ENCODE measurements at regions not wholly inside any gene's neighbourhood (a gene's known extent, or its start where the extent isn't known, plus 50 kb on each side); places are given as distances from the start of the nearest gene placed in this dataset.
"Not testable (repeated sequence)": the region's sequence is repeated elsewhere in the genome, so short reads cannot be mapped to it uniquely, and the experiment has no call there.

DNA sequence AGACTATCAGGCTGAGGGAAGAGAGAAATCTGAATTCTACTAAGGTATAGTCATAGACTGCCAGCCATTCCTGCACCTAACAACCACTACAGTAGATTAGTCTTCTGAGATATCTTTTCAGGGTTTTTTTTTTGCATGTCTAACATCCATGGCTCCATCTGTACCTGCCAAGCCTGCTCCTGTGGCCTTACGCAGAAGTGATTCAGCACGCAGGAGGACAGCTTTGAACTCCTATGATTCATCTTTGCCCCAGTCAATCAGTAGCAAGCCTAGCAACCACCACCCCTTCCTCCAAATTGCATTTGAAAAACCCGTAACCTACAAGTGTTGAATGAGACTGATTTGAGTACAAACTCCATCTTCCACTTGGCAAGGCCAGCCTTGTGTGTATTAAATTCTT lies 520.7 kb upstream of the HS3ST1 start:
- no peak overlapping the region for H3K4me3 ChIP-seq (ENCODE audit: low read depth, low read length)
- TF ChIP-seq, protein P1, sequence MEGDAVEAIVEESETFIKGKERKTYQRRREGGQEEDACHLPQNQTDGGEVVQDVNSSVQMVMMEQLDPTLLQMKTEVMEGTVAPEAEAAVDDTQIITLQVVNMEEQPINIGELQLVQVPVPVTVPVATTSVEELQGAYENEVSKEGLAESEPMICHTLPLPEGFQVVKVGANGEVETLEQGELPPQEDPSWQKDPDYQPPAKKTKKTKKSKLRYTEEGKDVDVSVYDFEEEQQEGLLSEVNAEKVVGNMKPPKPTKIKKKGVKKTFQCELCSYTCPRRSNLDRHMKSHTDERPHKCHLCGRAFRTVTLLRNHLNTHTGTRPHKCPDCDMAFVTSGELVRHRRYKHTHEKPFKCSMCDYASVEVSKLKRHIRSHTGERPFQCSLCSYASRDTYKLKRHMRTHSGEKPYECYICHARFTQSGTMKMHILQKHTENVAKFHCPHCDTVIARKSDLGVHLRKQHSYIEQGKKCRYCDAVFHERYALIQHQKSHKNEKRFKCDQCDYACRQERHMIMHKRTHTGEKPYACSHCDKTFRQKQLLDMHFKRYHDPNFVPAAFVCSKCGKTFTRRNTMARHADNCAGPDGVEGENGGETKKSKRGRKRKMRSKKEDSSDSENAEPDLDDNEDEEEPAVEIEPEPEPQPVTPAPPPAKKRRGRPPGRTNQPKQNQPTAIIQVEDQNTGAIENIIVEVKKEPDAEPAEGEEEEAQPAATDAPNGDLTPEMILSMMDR (IDR thresholded peaks at IDR 0.05; ENCODE audit: borderline replicate concordance, insufficient read depth, low read depth, low read length) = no peak

DNA sequence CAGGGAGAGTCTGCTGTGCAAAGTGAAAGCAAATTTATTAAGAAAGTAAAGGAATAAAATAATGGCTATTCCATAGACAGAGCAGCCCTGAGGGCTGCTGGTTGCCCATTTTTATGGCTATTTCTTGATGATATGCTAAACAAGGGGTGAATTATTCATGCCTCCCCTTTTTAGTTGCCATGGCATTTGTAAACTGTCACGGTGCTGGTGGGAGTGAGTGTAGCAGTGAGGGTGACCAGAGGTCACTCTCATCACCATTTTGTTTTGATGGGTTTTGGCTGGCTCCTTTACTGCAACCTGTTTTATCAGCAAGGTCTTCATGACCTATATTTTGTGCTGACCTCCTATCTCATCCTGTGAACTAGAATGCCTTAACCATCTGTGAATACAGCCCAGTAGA lies 518.9 kb upstream of the HS3ST1 start:
- H3K4me3 ChIP-seq (ENCODE audit: low read depth, low read length) = not testable (repeated sequence)

DNA sequence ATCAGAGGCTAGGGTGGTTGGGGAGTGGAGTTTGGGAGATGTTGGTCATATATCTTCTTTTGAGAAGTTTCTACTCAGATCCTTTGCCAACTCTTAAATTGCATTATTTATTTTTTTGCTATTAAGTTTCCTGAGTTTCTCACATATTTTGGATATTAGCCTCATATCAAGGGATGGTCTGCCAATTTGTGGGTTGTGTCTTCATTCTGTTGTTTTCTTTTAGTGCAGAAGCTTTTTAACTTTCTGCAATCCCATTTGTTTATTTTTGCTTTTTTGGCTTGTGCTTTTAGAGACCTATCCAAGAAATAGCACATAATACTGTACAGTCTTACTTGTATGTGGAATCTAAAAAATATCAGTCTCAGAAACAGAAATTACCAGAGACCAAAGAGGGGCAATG lies 509.2 kb upstream of the HS3ST1 start:
- no peak overlapping the region for H3K4me3 ChIP-seq (ENCODE audit: low read depth, low read length)
- TF ChIP-seq, protein P1 (IDR thresholded peaks at IDR 0.05; ENCODE audit: borderline replicate concordance, insufficient read depth, low read depth, low read length) = no peak

DNA sequence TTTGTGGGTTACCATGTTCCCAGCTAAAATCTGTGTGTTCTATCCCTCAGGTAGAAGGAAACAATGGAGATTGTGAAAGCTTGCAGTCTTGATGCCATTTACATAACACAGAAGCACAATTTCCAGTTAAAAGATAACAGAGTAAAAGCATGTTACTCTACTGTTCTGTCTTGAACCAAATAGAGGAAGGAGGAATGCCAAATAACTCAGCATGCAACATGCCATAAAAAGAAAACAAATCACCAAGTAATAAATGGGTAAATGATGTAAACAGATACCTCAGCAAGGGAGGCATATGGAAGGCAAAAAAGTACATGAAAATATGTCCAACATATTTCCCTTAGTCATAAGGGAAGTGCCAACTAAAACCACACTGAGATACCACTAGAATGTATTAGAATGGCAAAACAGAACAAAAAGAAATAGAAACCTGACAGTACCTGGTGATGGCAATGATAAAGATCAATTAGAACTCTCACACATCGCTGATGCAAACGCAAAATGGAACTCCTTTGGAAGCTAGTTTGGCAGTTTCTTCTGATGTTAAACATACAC lies 502.6 kb upstream of the HS3ST1 start:
- no peak overlapping the region for H3K4me3 ChIP-seq (ENCODE audit: low read depth, low read length)
- TF ChIP-seq, protein P1 (IDR thresholded peaks at IDR 0.05; ENCODE audit: borderline replicate concordance, insufficient read depth, low read depth, low read length) = no peak

DNA sequence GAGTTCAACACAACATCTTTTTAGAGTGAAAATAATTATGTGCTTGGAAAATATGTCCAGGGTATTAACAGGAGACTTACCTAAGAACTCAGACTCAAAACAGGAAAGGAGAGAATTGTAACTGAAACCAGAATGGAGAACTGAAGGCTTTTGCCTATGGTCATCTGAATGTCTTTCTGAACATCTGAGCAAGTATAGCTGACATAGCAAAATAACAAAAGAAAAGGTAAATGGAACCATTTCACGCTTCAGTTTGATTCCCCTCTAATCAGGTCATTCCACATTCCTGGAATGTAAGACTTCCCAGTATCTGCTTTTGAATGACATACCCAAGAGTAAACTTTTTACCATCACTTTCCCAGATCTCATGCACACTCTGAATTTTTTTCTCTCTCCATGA lies 500.4 kb upstream of the HS3ST1 start:
- TF ChIP-seq, protein P1 (IDR thresholded peaks at IDR 0.05; ENCODE audit: borderline replicate concordance, insufficient read depth, low read depth, low read length) = no peak
- H3K4me3 ChIP-seq (ENCODE audit: low read depth, low read length) = no peak overlapping the region

DNA sequence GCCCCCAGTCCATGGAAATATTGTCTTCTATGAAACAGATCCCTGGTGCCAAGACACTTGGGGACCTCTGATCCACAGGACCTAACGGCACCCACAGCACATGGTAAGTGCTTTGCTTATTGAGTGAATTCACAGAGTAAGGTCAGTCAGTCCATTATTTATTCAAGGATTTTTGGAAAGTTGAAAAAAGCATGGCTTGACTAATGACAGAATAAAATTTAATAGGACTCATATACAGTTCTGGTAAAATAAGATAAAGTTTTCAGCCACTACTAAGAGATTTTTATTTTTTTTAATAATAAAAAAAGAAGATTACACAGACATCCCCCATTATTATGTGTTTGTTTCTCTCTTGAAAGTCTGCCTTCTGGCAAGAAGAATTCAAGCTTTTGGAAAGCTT lies 490.6 kb upstream of the HS3ST1 start:
- no peak overlapping the region for H3K4me3 ChIP-seq (ENCODE audit: low read depth, low read length)
- TF ChIP-seq, protein P1 (IDR thresholded peaks at IDR 0.05; ENCODE audit: borderline replicate concordance, insufficient read depth, low read depth, low read length) = no peak

DNA sequence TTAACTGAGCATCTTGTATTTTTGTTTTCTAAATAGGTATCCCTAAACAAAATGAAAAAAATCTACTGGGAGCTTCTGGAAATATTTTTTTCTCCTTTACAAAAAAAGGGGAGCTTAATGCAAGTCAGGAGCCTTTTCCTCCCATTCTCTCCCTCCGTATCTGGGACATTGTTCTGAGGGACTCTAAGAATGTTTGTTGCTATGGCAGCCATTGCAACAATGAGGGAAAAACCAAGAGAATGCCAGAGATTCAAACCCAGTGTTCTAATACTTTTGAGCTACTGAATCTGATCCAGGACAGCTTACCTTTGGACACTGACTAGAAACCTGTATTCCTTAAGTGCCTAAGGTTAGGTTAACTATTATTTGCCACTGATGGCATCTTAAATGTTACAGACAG lies 485.7 kb upstream of the HS3ST1 start:
- H3K4me3 ChIP-seq (ENCODE audit: low read depth, low read length) = no peak overlapping the region
- TF ChIP-seq, protein P1 (IDR thresholded peaks at IDR 0.05; ENCODE audit: borderline replicate concordance, insufficient read depth, low read depth, low read length) = no peak

DNA sequence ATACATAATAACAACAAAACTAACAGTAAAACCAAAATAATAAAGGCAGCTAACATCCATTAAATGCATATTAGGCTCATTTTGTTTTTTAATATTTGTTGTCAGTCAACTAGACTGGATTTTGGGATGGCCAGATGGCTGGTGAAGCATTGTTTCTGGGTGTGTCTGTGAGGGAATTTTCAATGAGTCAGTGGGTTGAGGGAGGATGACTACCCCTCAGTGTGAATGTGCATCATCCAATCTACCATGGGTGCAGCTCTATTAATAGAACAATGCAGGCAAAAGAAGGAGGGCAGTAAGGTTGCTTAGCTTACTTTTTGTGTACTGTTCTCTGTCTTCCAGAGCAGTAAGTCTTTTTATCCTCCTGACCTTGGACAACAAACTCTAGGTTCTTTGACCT lies 484.2 kb upstream of the HS3ST1 start:
- TF ChIP-seq, protein P1 (IDR thresholded peaks at IDR 0.05; ENCODE audit: borderline replicate concordance, insufficient read depth, low read depth, low read length) = no peak
- no peak overlapping the region for H3K4me3 ChIP-seq (ENCODE audit: low read depth, low read length)

Measured in GM12875 (cell line).